Spleen (tissue), 11 donors: ENCODE measurements at regions not wholly inside any gene's neighbourhood (a gene's known extent, or its start where the extent isn't known, plus 50 kb on each side); places are given as distances from the start of the nearest gene placed in this dataset.

ENCODE experiments used
- DNase-seq: peaks from one replicate; pipeline ENCODE4 v3.0.0-alpha.2; 2020
- H3K27ac ChIP-seq, 8 donors: fragments of 200-600 bp; sonication (generic) in 7 of 8; 1 replicate in 4 of 8; 2 replicates in 4 of 8; pipeline versions ENCODE4 v1.5.0 to v1.8.0; 2016 to 2021; ENCODE audit warnings: inconsistent platforms in 4 of 8, mild to moderate bottlenecking in 4 of 8, moderate library complexity in 1 of 8
- H3K27me3 ChIP-seq, 7 donors: fragments of 200-600 bp; sonication (generic) in 6 of 7; replicated peaks in 1 of 7; 1 replicate in 4 of 7; 2 replicates in 3 of 7; pipeline versions ENCODE4 v1.5.0 to v1.8.0; 2016 to 2021; ENCODE audit warnings: inconsistent platforms in 3 of 7, mild to moderate bottlenecking in 1 of 7
- H3K36me3 ChIP-seq, 6 donors: fragments of 200-600 bp; sonication (generic) in 5 of 6; 1 replicate in 4 of 6; 2 replicates in 2 of 6; pipeline versions ENCODE4 v1.5.0 to v1.8.0; 2016 to 2021; ENCODE audit warnings: inconsistent platforms in 2 of 6
- H3K4me1 ChIP-seq, 6 donors: fragments of 200-600 bp; sonication (generic) in 5 of 6; 1 replicate in 3 of 6; 2 replicates in 3 of 6; pipeline versions ENCODE4 v1.5.0 to v1.8.0; 2016 to 2021; ENCODE audit warnings: inconsistent platforms in 3 of 6
- H3K4me3 ChIP-seq, 8 donors: fragments of 200-600 bp; sonication (generic) in 7 of 8; 1 replicate in 4 of 8; 2 replicates in 4 of 8; pipeline versions ENCODE4 v1.5.0 to v1.8.0; 2016 to 2021; ENCODE audit warnings: inconsistent platforms in 4 of 8, mild to moderate bottlenecking in 4 of 8, moderate library complexity in 2 of 8
- H3K9me3 ChIP-seq, 8 donors: fragments of 200-600 bp; sonication (generic) in 7 of 8; 1 replicate in 4 of 8; 2 replicates in 4 of 8; pipeline versions ENCODE4 v1.5.0 to v1.8.0; 2016 to 2021; ENCODE audit warnings: inconsistent platforms in 4 of 8
- CTCF ChIP-seq, 11 experiments: fragments of 200-600 bp in 7 of 11; fragments of 450-650 bp in 4 of 11; sonication (generic) in 4 of 11; IDR thresholded peaks in 8 of 11; conservative IDR thresholded peaks in 3 of 11; 1 replicate in 7 of 11; 2 replicates in 4 of 11; pipeline versions ENCODE4 v1.4.0 to v1.8.0; 2016 to 2021; ENCODE audit warnings: antibody characterized with exemption in 11 of 11, inconsistent platforms in 4 of 11, mild to moderate bottlenecking in 1 of 11
- POLR2A ChIP-seq, 3 donors: fragments of 450-650 bp; IDR thresholded peaks; one replicate each; pipeline ENCODE4 v1.5.1; 2017; ENCODE audit warnings: antibody characterized with exemption in 3 of 3, mild to moderate bottlenecking in 1 of 3
- POLR2AphosphoS5 ChIP-seq, 3 donors: sonication (generic); formaldehyde crosslinking; IDR thresholded peaks; one replicate each; pipeline ENCODE4 v1.5.1; 2017; ENCODE audit warnings: antibody characterized with exemption in 3 of 3
- WGBS, 5 donors: extraction: QIAGEN DNeasy Blood & Tissue Kit in 3 of 5; methylation state at CpG; one replicate each; pipeline versions ENCODE4 v1.1.5 to v1.1.7; 2013 to 2018; 5-methylcytosine and 5-hydroxymethylcytosine counted together
- intact Hi-C: fragments of 100-400 bp; cut with DNase I; formaldehyde crosslinking; loops from one replicate; pipeline ENCODE4 v1.15.0; 2023; ENCODE audit warnings: low total_unique reads
- donor health status: healthy with polysubstance abuse.
- donor health status: DM: no; HTN: no; CAD: no; lungs with moderate emphysema.
- donor health status: DM: no; HTN: no; CAD: no.
- donor health status: Bipolar disorder and iron deficiency.
- donor health status: healthy.
- donor health status: DM: no; HTN: no; CAD: no.
- donor health status: DM: yes; HTN: yes; CAD: no.

- Histone ChIP-seq H3K9me3 (no peaks in the 10 kb centered on the region), H3K27ac (no peak overlapping the region), H3K36me3 (no peaks in the 10 kb centered on the region), H3K27me3 (no peaks in the 10 kb centered on the region), H3K4me1 (peaks cover 0 to 24% (median 10%) of the 10 kb centered on the region in 6 donors), H3K4me3 (no peak overlapping the region)
- DNase-seq: no peak
- 78 to 90% (median 82%) methylated on average over 1 of the region's 1 CpG for WGBS, 5 donors
- intact Hi-C loops: no loop called here
- TF ChIP-seq CTCF (IDR thresholded peaks at IDR 0.05 in 8 of 11, conservative IDR thresholded peaks at IDR 0.05 in 3 of 11): no peak
- TF ChIP-seq POLR2A (IDR thresholded peaks at IDR 0.05): no peak
- no peak for TF ChIP-seq POLR2AphosphoS5 (IDR thresholded peaks at IDR 0.05)
These were observed 175.3 kb upstream of the BET1 start for GRCh38 chr7:94179466-94179865.

GRCh38 chr7:94182066-94182465, 177.9 kb upstream of the BET1 start:
- WGBS, 5 donors: 80 to 100% (median 90%) methylated on average over 1 of the region's 1 CpG
- Histone ChIP-seq H3K4me3 (no peak overlapping the region), H3K36me3 (no peaks in the 10 kb centered on the region), H3K9me3 (no peaks in the 10 kb centered on the region), H3K4me1 (peaks cover 0 to 23% (median 8%) of the 10 kb centered on the region in 6 donors), H3K27me3 (no peaks in the 10 kb centered on the region), H3K27ac (peak overlapping the region in 1 of 8 donors; percentile 76)
- intact Hi-C loops: no loop called here
- TF ChIP-seq POLR2A (IDR thresholded peaks at IDR 0.05): no peak
- no peak for TF ChIP-seq POLR2AphosphoS5 (IDR thresholded peaks at IDR 0.05)
- TF ChIP-seq CTCF (IDR thresholded peaks at IDR 0.05 in 8 of 11, conservative IDR thresholded peaks at IDR 0.05 in 3 of 11): no peak
- no peak for DNase-seq

GRCh38 chr7:94182721-94183120, 178.6 kb upstream of the BET1 start:
- TF ChIP-seq POLR2A (IDR thresholded peaks at IDR 0.05): no peak
- no peak for TF ChIP-seq POLR2AphosphoS5 (IDR thresholded peaks at IDR 0.05)
- no peak for TF ChIP-seq CTCF (IDR thresholded peaks at IDR 0.05 in 8 of 11, conservative IDR thresholded peaks at IDR 0.05 in 3 of 11)
- 82 to 91% (median 87%) methylated on average over 3 of the region's 3 CpGs for WGBS, 5 donors
- intact Hi-C loops: no loop called here
- peak overlapping the region; percentile 30 to 81 (median 76) for H3K27ac ChIP-seq
- no peaks in the 10 kb centered on the region for H3K9me3 ChIP-seq
- H3K27me3 ChIP-seq: no peaks in the 10 kb centered on the region
- H3K4me3 ChIP-seq: no peak overlapping the region
- no peak for DNase-seq
- H3K4me1 ChIP-seq: peaks cover 0 to 16% (median 4%) of the 10 kb centered on the region in 6 donors
- no peaks in the 10 kb centered on the region for H3K36me3 ChIP-seq

GRCh38 chr7:94183289-94183749, 179.2 kb upstream of the BET1 start:
- Histone ChIP-seq H3K36me3 (no peaks in the 10 kb centered on the region), H3K27ac (peak overlapping the region; percentile 30 to 81 (median 76)), H3K4me3 (no peak overlapping the region), H3K9me3 (no peaks in the 10 kb centered on the region), H3K4me1 (peaks cover 0 to 10% (median 2%) of the 10 kb centered on the region in 6 donors), H3K27me3 (no peaks in the 10 kb centered on the region)
- intact Hi-C loops: no loop called here
- DNase-seq: no peak
- WGBS, 5 donors: 36 to 52% (median 43%) methylated on average over 2 of the region's 2 CpGs
- TF ChIP-seq POLR2AphosphoS5 (IDR thresholded peaks at IDR 0.05): peak in 2 of 3 donors; percentile 16 to 50
- no peak for TF ChIP-seq POLR2A (IDR thresholded peaks at IDR 0.05)
- no peak for TF ChIP-seq CTCF (IDR thresholded peaks at IDR 0.05 in 8 of 11, conservative IDR thresholded peaks at IDR 0.05 in 3 of 11)
